HUES48 (cell line): ENCODE measurements at regions not wholly inside any gene's neighbourhood (a gene's known extent, or its start where the extent isn't known, plus 50 kb on each side); places are given as distances from the start of the nearest gene placed in this dataset.

ENCODE experiments used
- H3K27ac ChIP-seq: one replicate; pipeline ENCODE4 v1.7.0; 2013; ENCODE audit warnings: low read depth, low read length, inconsistent platforms
- H3K27me3 ChIP-seq: 2 replicates; pipeline ENCODE4 v1.6.1; 2013; ENCODE audit warnings: mild to moderate bottlenecking, low read length; ENCODE audit not compliant: control insufficient read depth, insufficient read depth
- H3K36me3 ChIP-seq: 2 replicates; pipeline ENCODE4 v1.6.1; 2013; ENCODE audit warnings: low read length; ENCODE audit not compliant: control insufficient read depth, insufficient read depth
- H3K4me1 ChIP-seq: 2 replicates; pipeline ENCODE4 v1.6.1; 2013; ENCODE audit warnings: mild to moderate bottlenecking, low read length; ENCODE audit not compliant: control insufficient read depth, insufficient read depth
- H3K4me3 ChIP-seq: 2 replicates; pipeline ENCODE4 v1.5.1; 2013; ENCODE audit warnings: mild to moderate bottlenecking, low read depth, low read length
- H3K9ac ChIP-seq: 2 replicates; pipeline ENCODE4 v1.6.1; 2013; ENCODE audit warnings: mild to moderate bottlenecking, low read depth, low read length, moderate library complexity
- H3K9me3 ChIP-seq: 2 replicates; pipeline ENCODE4 v1.6.1; 2013; ENCODE audit warnings: low read length; ENCODE audit not compliant: control insufficient read depth, insufficient read depth

DNA sequence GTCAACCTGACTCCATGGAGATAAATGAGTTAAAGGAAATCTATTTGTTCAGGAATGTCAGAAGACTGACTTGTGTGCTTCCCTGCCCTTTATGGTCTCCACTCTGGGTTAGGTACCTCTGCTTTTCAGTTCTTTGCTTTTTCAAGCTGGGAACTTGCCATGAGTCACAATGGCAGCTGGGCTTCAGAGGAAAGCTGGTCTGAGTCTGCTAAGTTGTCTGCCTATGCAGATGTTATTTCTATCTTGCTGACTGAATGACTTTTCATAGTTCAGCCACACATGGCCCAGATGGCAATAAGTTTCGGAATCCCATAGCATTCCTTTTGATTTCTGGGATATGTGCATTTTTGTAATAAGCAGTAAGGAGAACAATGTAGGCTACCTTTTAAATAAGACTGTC, 337.9 kb upstream of the FGF13 start:
- no peak overlapping the region for H3K9ac ChIP-seq

DNA sequence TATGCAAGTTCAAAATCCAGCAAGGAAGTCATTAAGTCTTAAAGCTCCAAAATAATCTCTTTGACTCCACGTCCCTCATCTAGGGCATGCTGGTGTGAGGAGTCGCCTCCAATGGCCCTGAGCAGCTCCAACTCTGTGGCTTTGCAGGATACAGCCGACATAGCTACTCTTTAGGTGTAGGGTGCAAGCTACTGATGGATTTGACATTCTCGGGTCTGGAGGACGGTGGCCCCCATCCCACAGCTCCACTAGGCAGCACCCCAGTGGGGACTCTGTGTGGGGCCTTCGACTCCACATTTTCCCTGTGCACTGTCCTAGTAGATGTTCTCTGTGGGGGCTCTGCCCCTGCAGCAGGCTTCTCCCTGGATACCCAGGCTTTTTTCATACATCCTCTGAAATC, 333.2 kb upstream of the FGF13 start:
- Histone ChIP-seq H3K4me1 (no peaks in the 10 kb centered on the region), H3K27ac (no peak overlapping the region), H3K9ac (no peak overlapping the region), H3K4me3 (no peak overlapping the region), H3K36me3 (no peaks in the 10 kb centered on the region), H3K27me3 (no peaks in the 10 kb centered on the region), H3K9me3 (peaks cover 5% of the 10 kb centered on the region; the same call in 1 of the 2 replicates)

More for the DNA sequence above, 337.9 kb upstream of the FGF13 start:
- no peak overlapping the region for H3K27ac ChIP-seq
- peaks cover 5% of the 10 kb centered on the region; the same call in 1 of the 2 replicates for H3K9me3 ChIP-seq
- no peak overlapping the region for H3K4me3 ChIP-seq
- H3K27me3 ChIP-seq, result no peaks in the 10 kb centered on the region
- no peaks in the 10 kb centered on the region for H3K4me1 ChIP-seq
- H3K36me3 ChIP-seq, result no peaks in the 10 kb centered on the region

DNA sequence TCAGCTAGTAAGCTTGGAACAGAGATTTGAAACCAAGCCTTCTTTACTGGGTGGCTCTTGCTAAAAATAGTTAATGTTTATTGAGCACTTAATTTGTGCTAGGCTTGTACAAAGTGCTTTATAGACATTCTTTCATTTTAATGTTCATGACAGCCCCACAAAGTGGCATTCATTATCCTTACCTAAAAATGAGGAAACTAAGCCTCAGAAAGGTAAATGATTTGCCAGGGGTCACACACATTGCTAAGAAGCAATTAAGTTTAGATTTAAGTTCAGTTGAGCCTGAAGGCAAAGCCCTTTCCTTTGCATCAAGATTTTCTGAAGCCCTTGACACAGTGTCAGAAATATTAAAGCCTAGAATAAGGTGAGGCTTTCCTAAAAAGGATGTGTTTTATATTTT, 327.5 kb upstream of the FGF13 start:
- H3K36me3 ChIP-seq, result no peaks in the 10 kb centered on the region
- H3K4me3 ChIP-seq, result no peak overlapping the region
- no peaks in the 10 kb centered on the region for H3K27me3 ChIP-seq
- H3K9ac ChIP-seq, result no peak overlapping the region
- H3K27ac ChIP-seq, result no peak overlapping the region
- no peaks in the 10 kb centered on the region for H3K9me3 ChIP-seq
- H3K4me1 ChIP-seq, result no peaks in the 10 kb centered on the region

DNA sequence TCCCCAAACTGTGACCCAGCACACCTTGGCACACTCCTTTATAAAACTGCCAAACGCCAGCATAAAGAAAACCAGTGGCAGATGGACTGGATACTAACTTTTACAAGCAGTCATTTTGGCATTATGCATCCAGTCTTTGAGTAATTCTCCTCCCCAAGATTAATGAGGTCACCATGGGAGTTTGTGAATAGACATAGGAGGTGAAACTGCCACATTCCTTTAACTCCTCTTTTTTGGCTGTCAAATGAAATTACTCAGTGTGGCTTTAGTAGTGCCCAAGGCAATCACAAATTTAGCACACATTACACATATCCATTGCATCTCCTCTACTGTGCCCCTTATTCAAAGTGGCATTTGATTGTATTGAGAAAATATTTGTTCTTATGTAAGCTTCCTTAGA, 315.3 kb upstream of the FGF13 start:
- Histone ChIP-seq H3K4me3 (no peak overlapping the region), H3K4me1 (no peaks in the 10 kb centered on the region), H3K27me3 (no peaks in the 10 kb centered on the region), H3K9me3 (no peaks in the 10 kb centered on the region), H3K36me3 (no peaks in the 10 kb centered on the region), H3K9ac (no peak overlapping the region), H3K27ac (no peak overlapping the region)

DNA sequence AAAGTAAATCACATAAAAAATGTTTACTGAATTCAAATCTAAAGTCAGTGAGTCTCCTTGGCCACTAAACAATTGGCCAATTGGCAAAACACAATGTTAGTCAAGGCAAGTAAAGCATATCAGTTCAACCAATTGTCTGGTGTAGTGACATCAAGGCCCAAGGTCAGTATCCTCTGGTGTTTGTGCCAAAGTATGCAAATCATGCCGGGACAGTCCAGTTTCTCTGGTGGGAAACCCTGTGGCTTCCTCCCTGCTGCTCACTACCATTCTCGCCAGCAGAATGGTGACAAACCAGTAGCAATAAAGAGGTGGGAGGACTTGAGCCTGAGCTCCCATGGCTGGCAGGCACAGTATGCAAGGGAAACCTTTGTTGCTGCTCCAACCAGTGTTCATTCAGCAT, 314.9 kb upstream of the FGF13 start:
- Histone ChIP-seq H3K9ac (no peak overlapping the region), H3K4me3 (no peak overlapping the region), H3K4me1 (no peaks in the 10 kb centered on the region), H3K9me3 (no peaks in the 10 kb centered on the region), H3K36me3 (no peaks in the 10 kb centered on the region), H3K27ac (no peak overlapping the region), H3K27me3 (no peaks in the 10 kb centered on the region)

DNA sequence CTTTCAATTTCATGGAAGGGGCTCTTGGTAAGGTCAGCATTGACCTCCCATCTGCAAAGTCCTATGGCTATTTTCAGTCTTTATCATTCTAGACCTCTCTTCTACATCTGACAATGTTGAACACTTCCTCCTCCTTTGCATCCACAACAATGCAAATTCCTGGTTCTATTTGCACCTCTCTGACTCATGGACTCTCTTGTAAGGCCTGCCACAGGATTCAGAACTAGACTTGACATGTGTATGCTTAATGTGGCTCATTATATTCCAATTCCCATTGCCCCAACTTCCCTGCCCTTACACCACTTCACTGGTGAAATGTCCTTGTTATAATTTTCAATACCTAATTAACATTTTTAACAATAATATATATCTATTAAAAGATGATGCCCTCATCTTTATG, 314.3 kb upstream of the FGF13 start:
- no peaks in the 10 kb centered on the region for H3K36me3 ChIP-seq

DNA sequence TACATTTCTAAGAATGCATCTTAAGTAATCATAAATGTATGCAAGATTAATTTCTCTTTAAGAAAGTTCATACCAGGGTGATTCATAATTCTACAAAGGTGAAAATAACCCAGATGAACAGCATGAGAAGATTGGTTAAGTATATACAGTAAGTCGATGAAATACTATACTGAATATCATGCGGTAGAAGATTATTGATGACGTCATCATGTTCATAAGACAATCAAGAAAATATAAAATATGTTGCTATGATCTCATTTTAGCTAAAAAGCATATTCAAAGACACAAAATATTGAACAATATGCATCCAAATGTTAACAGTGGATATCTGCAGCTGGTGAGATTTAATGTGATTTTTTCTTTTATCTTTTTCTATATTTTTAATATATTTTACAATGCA, 312.0 kb upstream of the FGF13 start:
- Histone ChIP-seq H3K4me1 (no peaks in the 10 kb centered on the region), H3K4me3 (no peak overlapping the region), H3K9me3 (no peaks in the 10 kb centered on the region), H3K9ac (no peak overlapping the region), H3K27ac (no peak overlapping the region), H3K36me3 (no peaks in the 10 kb centered on the region), H3K27me3 (no peaks in the 10 kb centered on the region)

More for the DNA sequence above, 314.3 kb upstream of the FGF13 start:
- H3K4me3 ChIP-seq, result no peak overlapping the region
- H3K9me3 ChIP-seq, result no peaks in the 10 kb centered on the region
- H3K4me1 ChIP-seq, result no peaks in the 10 kb centered on the region
- no peak overlapping the region for H3K27ac ChIP-seq
- no peak overlapping the region for H3K9ac ChIP-seq
- no peaks in the 10 kb centered on the region for H3K27me3 ChIP-seq

DNA sequence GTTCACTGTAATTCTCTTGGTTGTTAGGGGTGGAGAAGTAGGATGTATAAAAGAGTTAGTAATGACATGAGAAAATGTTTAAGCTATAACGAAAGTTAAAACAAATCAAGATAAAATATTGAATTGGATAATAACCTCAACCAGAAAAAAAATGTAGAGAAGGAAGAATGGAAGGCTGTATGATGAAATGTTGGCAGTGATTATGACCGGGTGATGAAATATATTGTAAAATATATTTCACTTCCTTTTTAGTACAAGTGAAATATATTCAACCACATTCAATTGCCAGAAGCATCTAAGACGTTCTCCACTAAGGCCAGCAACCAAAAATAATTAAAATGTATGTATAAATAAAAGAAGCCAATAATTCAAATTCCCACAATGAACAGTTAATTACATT, 309.3 kb upstream of the FGF13 start:
- no peaks in the 10 kb centered on the region for H3K4me1 ChIP-seq
- H3K9ac ChIP-seq, result no peak overlapping the region
- no peak overlapping the region for H3K4me3 ChIP-seq
- H3K9me3 ChIP-seq, result no peaks in the 10 kb centered on the region
- H3K27me3 ChIP-seq, result no peaks in the 10 kb centered on the region
- H3K36me3 ChIP-seq, result no peaks in the 10 kb centered on the region
- no peak overlapping the region for H3K27ac ChIP-seq

DNA sequence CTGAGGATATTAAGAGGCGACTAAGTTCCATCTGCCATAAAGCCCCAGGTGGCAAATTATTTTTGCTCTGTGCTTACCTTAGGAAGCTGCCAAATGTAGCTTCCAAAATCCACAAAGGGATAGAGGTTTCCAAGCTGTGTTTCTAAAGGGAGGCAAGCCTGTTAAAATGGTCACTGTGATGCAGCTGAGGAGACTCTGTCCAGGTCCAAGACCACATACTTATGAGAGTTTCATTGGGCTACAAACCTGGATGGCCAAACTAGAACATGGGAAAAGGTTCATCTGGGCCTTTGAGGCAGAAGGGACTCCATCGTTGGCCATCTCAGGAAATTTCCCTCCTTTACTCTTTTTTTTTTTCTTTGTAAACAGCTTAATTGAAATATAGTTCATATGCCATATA, 306.9 kb upstream of the FGF13 start:
- Histone ChIP-seq H3K27ac (no peak overlapping the region), H3K9me3 (no peaks in the 10 kb centered on the region), H3K27me3 (no peaks in the 10 kb centered on the region), H3K4me3 (no peak overlapping the region), H3K9ac (no peak overlapping the region), H3K36me3 (no peaks in the 10 kb centered on the region), H3K4me1 (no peaks in the 10 kb centered on the region)

DNA sequence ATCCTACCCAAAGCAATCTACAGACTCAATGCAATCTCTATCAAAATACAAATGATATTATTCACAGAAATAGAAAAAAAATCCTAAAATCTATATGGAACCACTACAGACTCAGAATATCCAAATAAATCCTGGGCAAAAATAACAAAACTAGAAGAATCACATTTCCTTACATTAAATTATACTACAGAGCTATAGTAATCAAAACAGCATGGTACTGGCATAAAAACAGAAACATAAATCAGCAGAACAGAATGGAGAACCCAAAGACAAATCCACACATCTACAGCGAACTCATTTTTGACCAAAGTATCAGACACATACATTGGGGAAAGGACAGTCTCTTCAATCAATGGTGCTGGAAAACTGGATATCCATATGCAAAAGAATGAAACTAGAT, 304.1 kb upstream of the FGF13 start:
- H3K9me3 ChIP-seq, result no peaks in the 10 kb centered on the region
- no peaks in the 10 kb centered on the region for H3K36me3 ChIP-seq
- H3K9ac ChIP-seq, result no peak overlapping the region
- no peaks in the 10 kb centered on the region for H3K27me3 ChIP-seq
- no peaks in the 10 kb centered on the region for H3K4me1 ChIP-seq
- no peak overlapping the region for H3K4me3 ChIP-seq
- no peak overlapping the region for H3K27ac ChIP-seq

DNA sequence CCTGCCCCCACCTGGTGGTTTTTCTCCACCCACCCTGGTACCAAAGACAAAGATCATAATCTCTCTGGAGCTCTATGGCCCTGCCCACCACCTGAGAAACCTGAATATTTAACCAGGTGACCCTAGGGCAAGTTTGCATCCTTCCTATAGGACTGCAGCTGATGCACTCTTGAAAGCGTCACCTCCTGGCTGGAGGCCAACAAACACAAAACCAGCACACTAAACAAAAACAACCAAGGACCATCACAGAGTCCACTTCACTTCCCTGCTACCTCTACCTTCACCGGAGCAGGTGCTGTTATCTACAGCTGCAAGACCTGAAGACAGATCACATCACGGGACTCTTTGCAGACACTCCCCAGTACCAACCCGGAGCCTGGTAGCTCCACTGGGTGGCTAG, 296.7 kb upstream of the FGF13 start:
- no peaks in the 10 kb centered on the region for H3K36me3 ChIP-seq

More for the DNA sequence above, 296.7 kb upstream of the FGF13 start:
- Histone ChIP-seq H3K9ac (no peak overlapping the region), H3K4me3 (no peak overlapping the region), H3K9me3 (no peaks in the 10 kb centered on the region), H3K4me1 (no peaks in the 10 kb centered on the region; the same call in 1 of the 2 replicates), H3K27ac (no peak overlapping the region), H3K27me3 (no peaks in the 10 kb centered on the region)
